ENCODE measurements at regions not wholly inside any gene's neighbourhood (a gene's known extent, or its start where the extent isn't known, plus 50 kb on each side); places are given as distances from the start of the nearest gene placed in this dataset.
A peak's percentile ranks its signal among the peaks of the same experiment; 100 is the strongest.
"Not testable (repeated sequence)": the region's sequence is repeated elsewhere in the genome, so short reads cannot be mapped to it uniquely, and the experiment has no call there.

DNA sequence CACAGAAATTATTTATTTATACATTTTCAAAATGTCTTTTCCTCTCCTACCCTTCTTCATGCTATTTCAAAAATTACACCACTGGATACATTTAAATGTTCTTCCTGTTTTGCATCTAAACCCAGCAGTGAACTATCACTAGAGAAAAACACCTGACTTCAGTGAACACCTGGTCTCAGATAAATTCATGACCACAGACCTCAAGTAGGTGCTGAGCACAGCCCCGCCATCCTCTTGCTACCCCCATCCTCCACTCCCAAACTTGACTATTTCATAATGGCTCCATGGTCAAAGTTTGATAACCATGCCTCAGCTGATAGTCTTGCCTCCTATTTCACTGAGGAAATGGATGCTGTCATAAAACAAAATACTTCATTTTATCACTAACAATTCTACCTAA is 56.6 kb upstream of the POMZP3 start:
- H2BK120ac ChIP-seq (ENCODE audit: low read depth, low read length); H3K9me3 ChIP-seq (ENCODE audit: control insufficient read depth, insufficient read depth, low read length); H3K9me1 ChIP-seq (ENCODE audit: insufficient read depth, low read length); H2BK20ac ChIP-seq (ENCODE audit: low read depth, low read length); H2BK5ac ChIP-seq (ENCODE audit: low read depth, low read length, poor library complexity, severe bottlenecking); H3K4me1 ChIP-seq (ENCODE audit: control insufficient read depth, insufficient read depth, low read length); H3K56ac ChIP-seq (ENCODE audit: extremely low read depth, insufficient read depth, low read length); CTCF ChIA-PET; H3K14ac ChIP-seq (replicated peaks; ENCODE audit: low read depth, low read length); H3K9ac ChIP-seq (ENCODE audit: low read depth, low read length); H2BK15ac ChIP-seq (ENCODE audit: low read depth, low read length); DNase-seq; ATAC-seq (ENCODE audit: low read depth); dilution Hi-C loops (cut with HindIII; ENCODE audit: low sequenced_read_pairs, unreplicated experiment); H4K91ac ChIP-seq (ENCODE audit: insufficient read depth, low read depth, low read length); H3K4me3 ChIP-seq (ENCODE audit: insufficient read depth, low read depth, low read length); H3K4ac ChIP-seq (ENCODE audit: low read depth, low read length); BruUV-seq (replicated peaks); H2AK9ac ChIP-seq (replicated peaks; ENCODE audit: low read depth, low read length, poor library complexity); H3K4me2 ChIP-seq (ENCODE audit: low read depth, low read length); intact Hi-C loops (cut with micrococcal nuclease); H3K23ac ChIP-seq (ENCODE audit: low read depth, low read length); H3K18ac ChIP-seq (ENCODE audit: low read depth, low read length); H3K27me3 ChIP-seq (ENCODE audit: control insufficient read depth, insufficient read depth, low read length); H2AFZ ChIP-seq (replicated peaks; ENCODE audit: low read length, poor library complexity); H3K36me3 ChIP-seq (ENCODE audit: control insufficient read depth, insufficient read depth, low read length); H3K79me1 ChIP-seq (ENCODE audit: low read depth in 1 of 2, low read length in 2 of 2); H2AK5ac ChIP-seq (ENCODE audit: low read depth, low read length); H4K8ac ChIP-seq (ENCODE audit: low read depth in 2 of 2, low read length in 2 of 2); POLR2A ChIA-PET (ENCODE audit: unreplicated experiment); H4K5ac ChIP-seq (ENCODE audit: low read depth, low read length); H3K27ac ChIP-seq (ENCODE audit: insufficient read depth, low read length); in situ Hi-C loops (cut with MboI; ENCODE audit: low sequenced_read_pairs); H4K20me1 ChIP-seq (ENCODE audit: insufficient read depth, low read length): not testable (repeated sequence)
- WGBS, 2 experiments (ENCODE audit: extremely low coverage in 2 of 2, insufficient read length in 1 of 2), result no CpG with 5 or more reads among the region's 1 CpG

DNA sequence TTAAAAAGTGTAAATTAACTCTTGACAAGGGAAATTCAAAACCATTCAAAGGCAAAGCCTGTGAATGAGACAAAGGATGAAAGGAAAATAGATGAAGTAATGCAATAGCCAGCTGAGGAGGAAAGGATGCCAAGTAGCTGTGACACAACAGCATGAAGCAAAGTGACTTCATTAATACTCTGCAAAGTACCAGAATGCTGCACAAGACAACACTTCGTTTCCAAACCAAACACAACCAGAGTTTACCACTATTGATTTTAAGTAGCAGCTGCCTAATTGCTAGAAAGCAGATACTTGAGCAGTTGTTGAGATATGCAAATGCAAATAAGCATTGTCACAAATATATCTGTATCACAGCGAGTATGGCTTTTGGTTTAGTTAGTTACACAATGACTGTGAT is 54.7 kb upstream of the POMZP3 start:
- H2BK20ac ChIP-seq (ENCODE audit: low read depth, low read length); POLR2A ChIA-PET (ENCODE audit: unreplicated experiment); H3K9ac ChIP-seq (ENCODE audit: low read depth, low read length); intact Hi-C loops (cut with micrococcal nuclease); H3K9me1 ChIP-seq (ENCODE audit: insufficient read depth, low read length); dilution Hi-C loops (cut with HindIII; ENCODE audit: low sequenced_read_pairs, unreplicated experiment); BruUV-seq (replicated peaks); H4K8ac ChIP-seq (ENCODE audit: low read depth in 2 of 2, low read length in 2 of 2); H2BK120ac ChIP-seq (ENCODE audit: low read depth, low read length); H2AFZ ChIP-seq (replicated peaks; ENCODE audit: low read length, poor library complexity); H3K79me1 ChIP-seq (ENCODE audit: low read depth in 1 of 2, low read length in 2 of 2); H2BK15ac ChIP-seq (ENCODE audit: low read depth, low read length); H4K5ac ChIP-seq (ENCODE audit: low read depth, low read length); H3K27me3 ChIP-seq (ENCODE audit: control insufficient read depth, insufficient read depth, low read length); H3K23ac ChIP-seq (ENCODE audit: low read depth, low read length); H3K36me3 ChIP-seq (ENCODE audit: control insufficient read depth, insufficient read depth, low read length); H3K4me2 ChIP-seq (ENCODE audit: low read depth, low read length); H3K56ac ChIP-seq (ENCODE audit: extremely low read depth, insufficient read depth, low read length); H3K14ac ChIP-seq (replicated peaks; ENCODE audit: low read depth, low read length); H4K91ac ChIP-seq (ENCODE audit: insufficient read depth, low read depth, low read length); H3K27ac ChIP-seq (ENCODE audit: insufficient read depth, low read length); H2AK9ac ChIP-seq (replicated peaks; ENCODE audit: low read depth, low read length, poor library complexity); in situ Hi-C loops (cut with MboI; ENCODE audit: low sequenced_read_pairs); H2AK5ac ChIP-seq (ENCODE audit: low read depth, low read length); H3K4me3 ChIP-seq (ENCODE audit: insufficient read depth, low read depth, low read length); H3K18ac ChIP-seq (ENCODE audit: low read depth, low read length); H3K4me1 ChIP-seq (ENCODE audit: control insufficient read depth, insufficient read depth, low read length); ATAC-seq (ENCODE audit: low read depth); H3K4ac ChIP-seq (ENCODE audit: low read depth, low read length); CTCF ChIA-PET; H4K20me1 ChIP-seq (ENCODE audit: insufficient read depth, low read length); H2BK5ac ChIP-seq (ENCODE audit: low read depth, low read length, poor library complexity, severe bottlenecking); H3K9me3 ChIP-seq (ENCODE audit: control insufficient read depth, insufficient read depth, low read length): not testable (repeated sequence)
- DNase-seq, result peak; percentile 0
- WGBS, 2 experiments (ENCODE audit: extremely low coverage in 2 of 2, insufficient read length in 1 of 2), result no CpG with 5 or more reads among the region's 2 CpGs

All from IMR-90 (cell line).